Naive B cell (primary cell): ENCODE measurements at regions not wholly inside any gene's neighbourhood (a gene's known extent, or its start where the extent isn't known, plus 50 kb on each side); places are given as distances from the start of the nearest gene placed in this dataset.

Experiments used
- ATAC-seq, 2 donors: fragments of 150-1000 bp; cut with Tn5 transposase; 2 replicates each; pipeline ENCODE4 v1.10.0; 2021; ENCODE audit warnings: low read depth in 2 of 2, mild to moderate bottlenecking in 2 of 2, moderate library complexity in 2 of 2
- DNase-seq: peaks from one replicate; pipeline ENCODE4 v3.0.0; 2022
- H3K27ac Mint-ChIP-seq, 6 donors: one replicate each; pipeline ENCODE4 v1.8.0; 2020 to 2022; ENCODE audit warnings: mild to moderate bottlenecking in 6 of 6, mixed read lengths in 6 of 6, moderate library complexity in 5 of 6, inconsistent platforms in 2 of 6
- H3K27me3 Mint-ChIP-seq, 3 donors: one replicate each; pipeline ENCODE4 v1.8.0; 2021 to 2022; ENCODE audit warnings: mixed read lengths in 3 of 3, mild to moderate bottlenecking in 1 of 3
- H3K36me3 Mint-ChIP-seq, 2 donors: one replicate each; pipeline ENCODE4 v1.8.0; 2020 to 2022; ENCODE audit warnings: mixed read lengths in 2 of 2, inconsistent platforms in 1 of 2, mild to moderate bottlenecking in 1 of 2
- H3K4me1 Mint-ChIP-seq, 3 donors: one replicate each; pipeline ENCODE4 v1.8.0; 2020 to 2022; ENCODE audit warnings: mixed read lengths in 3 of 3, inconsistent platforms in 1 of 3, mild to moderate bottlenecking in 1 of 3, moderate library complexity in 1 of 3
- H3K4me3 Mint-ChIP-seq, 8 donors: one replicate each; pipeline ENCODE4 v1.8.0; 2020 to 2022; ENCODE audit warnings: mild to moderate bottlenecking in 8 of 8, mixed read lengths in 8 of 8, moderate library complexity in 8 of 8, inconsistent platforms in 2 of 8
- H3K9me3 Mint-ChIP-seq, 7 donors: one replicate each; pipeline ENCODE4 v1.8.0; 2020 to 2022; ENCODE audit warnings: mixed read lengths in 7 of 7, mild to moderate bottlenecking in 5 of 7, inconsistent platforms in 2 of 7, moderate library complexity in 1 of 7

DNA sequence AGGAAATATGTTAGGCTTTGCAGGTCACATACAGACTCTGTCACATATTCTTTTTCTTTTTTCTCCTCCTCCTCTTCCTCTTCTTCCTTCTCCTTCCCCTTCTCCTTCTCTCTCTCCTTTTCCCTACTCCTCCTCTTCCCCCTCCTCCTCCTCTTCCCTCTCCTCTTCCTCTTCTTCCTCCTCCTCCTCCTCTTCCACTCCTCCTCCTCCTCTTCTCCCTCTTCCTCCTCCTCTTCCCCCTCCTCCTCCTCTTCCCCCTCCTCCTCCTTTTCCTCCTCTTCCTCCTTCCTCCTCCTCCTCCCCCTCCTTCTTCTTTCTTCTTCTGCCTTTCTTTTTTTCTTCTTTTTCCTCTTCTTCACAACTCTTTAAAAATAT, 159.8 kb downstream of the KIF20B start:
- peak overlapping the region in 2 of 6 donors; percentile 74 to 86 for H3K27ac Mint-ChIP-seq

GRCh38 chr10:89861584-89862301, 160.4 kb downstream of the KIF20B start:
- H3K4me1 Mint-ChIP-seq = peaks cover 17 to 23% (median 21%) of the 10 kb centered on the region in 3 donors
- no peaks in the 10 kb centered on the region for H3K27me3 Mint-ChIP-seq
- ATAC-seq = no peak

More for the DNA sequence above, 159.8 kb downstream of the KIF20B start:
- Mint-ChIP-seq H3K27me3 (no peaks in the 10 kb centered on the region), H3K36me3 (no peaks in the 10 kb centered on the region), H3K9me3 (no peaks in the 10 kb centered on the region), H3K4me3 (peak overlapping the region in 7 of 8 donors; percentile 2 to 82 (median 66)), H3K4me1 (peaks cover 17 to 23% (median 21%) of the 10 kb centered on the region in 3 donors)
- DNase-seq = no peak
- ATAC-seq = no peak

DNA sequence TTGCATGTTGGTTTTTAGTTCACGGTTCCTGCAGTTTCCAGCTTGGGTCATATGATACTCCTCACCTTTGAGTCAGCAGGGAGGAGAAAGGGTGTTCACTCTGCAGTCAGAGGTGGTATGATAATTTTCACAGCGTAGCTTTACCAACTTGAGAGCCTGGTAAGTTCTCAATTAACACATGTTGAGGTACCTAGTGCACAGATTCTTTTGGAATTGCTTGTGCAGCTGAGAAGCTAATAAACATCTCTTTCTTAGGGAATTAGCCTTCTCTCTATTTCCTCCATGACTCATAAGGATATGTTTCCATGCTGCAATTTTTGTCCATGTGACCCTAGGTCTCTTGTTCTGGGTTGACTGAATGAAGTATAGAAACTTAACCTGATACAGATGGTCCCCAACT, 166.6 kb downstream of the KIF20B start:
- Mint-ChIP-seq H3K9me3 (no peaks in the 10 kb centered on the region), H3K27me3 (no peaks in the 10 kb centered on the region), H3K4me3 (no peak overlapping the region), H3K4me1 (peaks cover 0 to 12% (median 5%) of the 10 kb centered on the region in 3 donors), H3K36me3 (no peaks in the 10 kb centered on the region), H3K27ac (no peak overlapping the region)
- no peak for ATAC-seq
- DNase-seq = no peak

More at GRCh38 chr10:89861584-89862301, 160.4 kb downstream of the KIF20B start:
- Mint-ChIP-seq H3K36me3 (no peaks in the 10 kb centered on the region), H3K27ac (peak overlapping the region in 4 of 6 donors; percentile 30 to 86 (median 64)), H3K4me3 (peak overlapping the region in 4 of 8 donors; percentile 49 to 82 (median 70)), H3K9me3 (no peaks in the 10 kb centered on the region)
- DNase-seq = no peak

DNA sequence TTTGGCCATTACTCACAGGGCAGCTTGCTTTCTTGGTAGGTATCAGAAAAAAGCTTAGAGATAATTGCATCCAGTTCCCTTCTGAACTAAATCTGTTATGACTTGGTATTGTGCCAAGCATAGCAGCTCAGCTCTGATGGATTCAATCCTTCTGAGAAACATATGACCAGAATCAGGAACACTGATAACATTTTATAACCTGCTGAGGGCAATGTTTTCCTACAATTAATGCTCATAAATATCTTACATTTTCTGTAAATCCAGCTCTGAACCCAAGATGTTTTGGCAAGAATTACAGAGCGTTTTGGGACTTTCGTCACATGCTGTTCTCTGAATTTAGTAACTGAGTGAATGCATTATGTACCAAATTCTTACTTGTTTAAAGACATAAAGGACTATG, 167.8 kb downstream of the KIF20B start:
- ATAC-seq (no peak), DNase-seq (no peak)
- Mint-ChIP-seq H3K4me1 (peaks cover 12 to 24% (median 16%) of the 10 kb centered on the region in 3 donors), H3K27me3 (no peaks in the 10 kb centered on the region), H3K36me3 (peaks cover 0 to 4% of the 10 kb centered on the region in 2 donors), H3K27ac (no peak overlapping the region), H3K4me3 (no peak overlapping the region), H3K9me3 (peaks cover 0 to 5% (median 2%) of the 10 kb centered on the region in 7 donors)

DNA sequence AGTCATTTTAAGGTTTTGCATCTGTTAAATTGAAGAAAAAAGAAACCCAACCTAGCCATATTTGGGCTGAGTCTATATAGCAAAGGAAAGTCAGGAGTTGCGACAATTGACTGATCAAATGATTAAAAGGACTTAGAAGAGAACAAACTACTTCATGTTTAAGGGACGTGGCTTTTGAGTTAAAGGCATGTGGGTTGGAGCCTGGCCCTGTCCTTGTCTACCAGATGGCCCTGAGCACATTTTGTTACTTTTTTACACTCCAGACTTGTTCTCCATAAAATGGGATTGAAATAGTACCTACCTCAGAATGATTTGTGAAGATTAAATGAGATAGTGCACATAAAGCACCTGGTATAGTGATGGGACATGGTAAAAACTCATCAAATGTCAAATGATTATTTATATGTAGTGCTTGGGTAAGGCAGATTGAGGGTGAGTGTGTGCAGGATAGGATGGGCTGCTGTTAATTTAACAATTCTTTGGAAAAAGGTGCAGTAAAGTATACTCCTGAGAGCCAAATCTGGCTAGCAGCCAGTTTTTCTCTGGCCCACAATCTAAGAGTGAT, 168.3 kb downstream of the KIF20B start:
- peaks cover 0 to 6% of the 10 kb centered on the region in 2 donors for H3K36me3 Mint-ChIP-seq
- no peak for DNase-seq

DNA sequence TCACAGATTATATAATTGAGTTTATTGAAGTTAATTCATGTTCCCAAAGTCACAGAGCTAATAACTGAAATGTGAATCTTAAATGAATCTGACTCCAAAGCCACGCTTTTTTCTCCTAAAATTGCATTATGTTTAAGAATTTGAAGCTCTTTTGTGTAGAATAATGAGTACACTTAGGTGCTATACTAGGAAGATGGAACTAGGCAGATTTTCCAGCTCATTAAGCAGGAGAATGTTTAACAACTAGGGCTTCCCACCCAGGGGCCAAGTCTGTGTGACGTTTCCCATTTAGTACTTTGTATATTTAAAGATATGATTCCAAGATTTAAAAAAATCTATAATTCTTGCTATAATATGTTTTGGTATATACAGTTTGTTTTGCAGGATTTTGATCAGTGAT, 169.5 kb downstream of the KIF20B start:
- Mint-ChIP-seq H3K9me3 (peaks cover 0 to 19% (median 3%) of the 10 kb centered on the region in 7 donors), H3K4me1 (peaks cover 12 to 20% (median 13%) of the 10 kb centered on the region in 3 donors), H3K27me3 (no peaks in the 10 kb centered on the region), H3K4me3 (no peak overlapping the region), H3K27ac (no peak overlapping the region), H3K36me3 (peaks cover 6 to 16% of the 10 kb centered on the region in 2 donors)
- ATAC-seq (no peak), DNase-seq (no peak)

More for the DNA sequence above, 168.3 kb downstream of the KIF20B start:
- Mint-ChIP-seq H3K27me3 (no peaks in the 10 kb centered on the region), H3K4me1 (peaks cover 12 to 24% (median 17%) of the 10 kb centered on the region in 3 donors), H3K4me3 (no peak overlapping the region), H3K9me3 (peaks cover 0 to 6% (median 2%) of the 10 kb centered on the region in 7 donors), H3K27ac (peak overlapping the region in 1 of 6 donors; percentile 17)
- ATAC-seq = no peak

DNA sequence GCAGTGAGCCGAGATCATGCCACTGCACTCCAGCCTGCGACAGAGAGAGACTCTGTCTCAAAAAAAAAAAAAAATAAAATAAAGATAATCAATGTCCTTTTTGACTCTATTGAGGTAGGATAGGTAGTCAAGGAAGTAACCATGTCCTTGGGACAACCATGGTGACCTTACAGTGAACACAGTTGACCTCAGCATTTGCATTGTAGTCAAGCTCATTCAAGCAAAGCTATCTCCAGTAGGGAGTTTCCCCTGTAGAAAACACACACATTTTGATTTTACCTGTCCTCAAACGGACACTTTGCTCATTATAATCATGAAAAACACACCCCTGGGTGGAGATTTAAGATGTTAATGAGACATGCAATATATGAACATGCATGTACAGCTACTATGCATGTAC, 171.7 kb downstream of the KIF20B start:
- Mint-ChIP-seq H3K27me3 (no peaks in the 10 kb centered on the region), H3K4me1 (peaks cover 13 to 25% (median 20%) of the 10 kb centered on the region in 3 donors), H3K27ac (peak overlapping the region in 3 of 6 donors; percentile 32 to 59 (median 49)), H3K4me3 (peak overlapping the region in 3 of 8 donors; percentile 30 to 70 (median 35)), H3K9me3 (peaks cover 0 to 21% (median 3%) of the 10 kb centered on the region in 7 donors), H3K36me3 (peaks cover 6 to 16% of the 10 kb centered on the region in 2 donors)
- peak; percentile 21 for DNase-seq
- peak; percentile 91 to 96 for ATAC-seq

- Mint-ChIP-seq H3K4me3 (no peak overlapping the region), H3K27ac (peak overlapping the region in 1 of 6 donors; percentile 65), H3K27me3 (no peaks in the 10 kb centered on the region), H3K36me3 (peaks cover 7 to 16% of the 10 kb centered on the region in 2 donors), H3K9me3 (peaks cover 0 to 28% (median 3%) of the 10 kb centered on the region in 7 donors), H3K4me1 (peaks cover 13 to 45% (median 25%) of the 10 kb centered on the region in 3 donors)
- DNase-seq (no peak), ATAC-seq (no peak)
These were observed 174.2 kb downstream of the KIF20B start for GRCh38 chr10:89875557-89875956.

GRCh38 chr10:89879121-89879520, 177.7 kb downstream of the KIF20B start:
- Mint-ChIP-seq H3K4me3 (no peak overlapping the region), H3K36me3 (peaks cover 20 to 31% of the 10 kb centered on the region in 2 donors), H3K27me3 (no peaks in the 10 kb centered on the region), H3K9me3 (peaks cover 2 to 47% (median 19%) of the 10 kb centered on the region in 7 donors), H3K27ac (no peak overlapping the region), H3K4me1 (peaks cover 2 to 28% (median 14%) of the 10 kb centered on the region in 3 donors)
- ATAC-seq (no peak), DNase-seq (no peak)

DNA sequence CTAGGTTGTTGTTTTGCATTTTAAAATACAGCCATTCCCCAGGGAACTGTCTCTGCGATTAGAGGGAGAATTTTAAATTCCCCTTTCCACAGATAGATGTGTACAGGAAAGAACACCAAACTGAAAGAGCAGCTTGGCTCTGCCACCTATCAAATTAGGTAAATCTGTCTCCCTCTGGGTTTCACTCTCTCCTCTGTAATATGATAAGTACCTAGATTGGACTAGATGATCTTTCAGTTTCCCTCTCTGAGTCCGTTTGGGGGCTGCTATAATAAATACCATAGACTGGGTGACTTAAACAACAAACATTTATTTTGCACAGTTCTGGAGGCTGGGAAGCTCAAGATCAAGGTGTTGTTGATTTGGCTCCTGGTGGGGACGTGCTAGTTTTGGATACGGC, 186.0 kb downstream of the KIF20B start:
- Mint-ChIP-seq H3K27ac (peak overlapping the region; percentile 97 to 100 (median 99)), H3K4me3 (peak overlapping the region; percentile 59 to 87 (median 78))
- ATAC-seq = peak; percentile 26 to 30

GRCh38 chr10:89887830-89888229, 186.4 kb downstream of the KIF20B start:
- Mint-ChIP-seq H3K4me1 (peaks cover 47 to 57% (median 56%) of the 10 kb centered on the region in 3 donors), H3K36me3 (peaks cover 0 to 1% of the 10 kb centered on the region in 2 donors), H3K27me3 (no peaks in the 10 kb centered on the region), H3K4me3 (peak overlapping the region; percentile 59 to 87 (median 78)), H3K27ac (peak overlapping the region; percentile 97 to 100 (median 99)), H3K9me3 (peaks cover 0 to 6% (median under 1%) of the 10 kb centered on the region in 7 donors)
- peak; percentile 77 for ATAC-seq
- peak; percentile 82 for DNase-seq

More for the DNA sequence above, 186.0 kb downstream of the KIF20B start:
- Mint-ChIP-seq H3K36me3 (peaks cover 0 to 6% of the 10 kb centered on the region in 2 donors), H3K4me1 (peaks cover 47 to 57% (median 53%) of the 10 kb centered on the region in 3 donors), H3K9me3 (peaks cover 2 to 10% (median 4%) of the 10 kb centered on the region in 7 donors), H3K27me3 (no peaks in the 10 kb centered on the region)
- no peak for DNase-seq

GRCh38 chr10:89888321-89889070, 187.1 kb downstream of the KIF20B start:
- peak overlapping the region; percentile 59 to 89 (median 80) for H3K4me3 Mint-ChIP-seq
- H3K9me3 Mint-ChIP-seq = peaks cover 0 to 2% (median 0%) of the 10 kb centered on the region in 7 donors
- peak; percentile 82 for DNase-seq
- peak; percentile 74 for ATAC-seq
- H3K27me3 Mint-ChIP-seq = no peaks in the 10 kb centered on the region
- H3K27ac Mint-ChIP-seq = peak overlapping the region; percentile 97 to 100 (median 99)
- H3K4me1 Mint-ChIP-seq = peaks cover 47 to 63% (median 63%) of the 10 kb centered on the region in 3 donors
- no peaks in the 10 kb centered on the region for H3K36me3 Mint-ChIP-seq

DNA sequence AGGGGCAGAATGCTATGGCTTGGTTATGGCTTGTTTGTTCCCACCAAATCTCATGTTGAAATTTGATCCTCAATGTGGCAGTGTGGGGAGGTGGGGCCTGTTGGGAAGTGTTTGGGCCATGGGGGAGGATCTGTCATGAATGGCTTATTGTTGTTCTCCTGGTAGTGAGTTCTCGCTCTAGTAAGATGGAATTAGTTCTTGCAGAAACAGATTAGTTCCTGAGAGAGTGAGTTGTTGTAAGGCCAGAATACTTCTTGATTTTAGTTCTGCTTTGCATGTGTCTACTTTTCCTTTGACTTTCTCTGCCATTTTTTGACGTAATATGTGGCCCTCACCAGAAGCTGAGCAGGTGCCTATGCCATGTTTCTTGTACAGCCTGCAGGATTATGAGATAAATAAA, 188.2 kb downstream of the KIF20B start:
- Mint-ChIP-seq H3K36me3 (no peaks in the 10 kb centered on the region), H3K4me3 (peak overlapping the region; percentile 40 to 89 (median 78)), H3K9me3 (peaks cover 0 to 2% (median 0%) of the 10 kb centered on the region in 7 donors), H3K4me1 (peaks cover 47 to 74% (median 70%) of the 10 kb centered on the region in 3 donors), H3K27ac (peak overlapping the region; percentile 97 to 100 (median 98)), H3K27me3 (no peaks in the 10 kb centered on the region)
- DNase-seq (peak; percentile 48), ATAC-seq (peak; percentile 3 to 9)
